ENCODE measurements at regions not wholly inside any gene's neighbourhood (a gene's known extent, or its start where the extent isn't known, plus 50 kb on each side); places are given as distances from the start of the nearest gene placed in this dataset.

- Histone ChIP-seq H3K4me1 (ENCODE audit: insufficient read depth, low read length) (no peaks in the 10 kb centered on the region), H3K27ac (ENCODE audit: low read depth in 1 of 2, low read length in 2 of 2) (no peak overlapping the region), H3K4me3 (ENCODE audit: low read length) (no peak overlapping the region), H3K27me3 (ENCODE audit: control insufficient read depth in 1 of 2, insufficient read depth in 2 of 2, low read length in 2 of 2) (no peaks in the 10 kb centered on the region), H3K36me3 (ENCODE audit: insufficient read depth, low read length) (no peaks in the 10 kb centered on the region), H3K9me3 (ENCODE audit: control insufficient read depth in 1 of 2, insufficient read depth in 1 of 2, low read length in 2 of 2) (peaks cover 9 to 13% of the 10 kb centered on the region in 2 experiments)
- ChIA-PET CTCF (no interaction called here), POLR2A (no interaction called here)
- H3K27me3 Mint-ChIP-seq, result no peaks in the 10 kb centered on the region
- H3K4me3 Mint-ChIP-seq, result no peak overlapping the region
- intact Hi-C loops (cut with DNase I, micrococcal nuclease), result no loop called here
- DNase-seq (no peak), ATAC-seq (ENCODE audit: poor library complexity) (no peak)
- TF ChIP-seq CTCF (IDR thresholded peaks at IDR 0.05), result no peak
- H3K36me3 Mint-ChIP-seq (ENCODE audit: low read depth), result peaks cover 23% of the 10 kb centered on the region
- H3K9me3 Mint-ChIP-seq, result no peaks in the 10 kb centered on the region
- H3K27ac Mint-ChIP-seq, result no peak overlapping the region
- no peaks in the 10 kb centered on the region for H3K4me1 Mint-ChIP-seq (ENCODE audit: low read depth)
Measured at GRCh38 chr17:77508047-77508715, 367.4 kb downstream of the SEC14L1 start.

- H3K9me3 Mint-ChIP-seq, result no peaks in the 10 kb centered on the region
- Histone ChIP-seq H3K27ac (ENCODE audit: low read depth in 1 of 2, low read length in 2 of 2) (no peak overlapping the region), H3K9me3 (ENCODE audit: control insufficient read depth in 1 of 2, insufficient read depth in 1 of 2, low read length in 2 of 2) (peaks cover 9 to 13% of the 10 kb centered on the region in 2 experiments), H3K36me3 (ENCODE audit: insufficient read depth, low read length) (no peaks in the 10 kb centered on the region), H3K4me3 (ENCODE audit: low read length) (no peak overlapping the region), H3K4me1 (ENCODE audit: insufficient read depth, low read length) (no peaks in the 10 kb centered on the region), H3K27me3 (ENCODE audit: control insufficient read depth in 1 of 2, insufficient read depth in 2 of 2, low read length in 2 of 2) (no peaks in the 10 kb centered on the region)
- intact Hi-C loops (cut with DNase I, micrococcal nuclease), result no loop called here
- no peak overlapping the region for H3K4me3 Mint-ChIP-seq
- no peak overlapping the region for H3K27ac Mint-ChIP-seq
- no peak for DNase-seq
- ATAC-seq (ENCODE audit: poor library complexity), result no peak
- TF ChIP-seq CTCF (IDR thresholded peaks at IDR 0.05), result no peak
- H3K27me3 Mint-ChIP-seq, result no peaks in the 10 kb centered on the region
- ChIA-PET POLR2A (no interaction called here), CTCF (no interaction called here)
- peaks cover 24% of the 10 kb centered on the region for H3K36me3 Mint-ChIP-seq (ENCODE audit: low read depth)
- H3K4me1 Mint-ChIP-seq (ENCODE audit: low read depth), result no peaks in the 10 kb centered on the region
Measured at GRCh38 chr17:77509089-77509488, 368.3 kb downstream of the SEC14L1 start.

- H3K27ac Mint-ChIP-seq, result no peak overlapping the region
- Histone ChIP-seq H3K4me1 (ENCODE audit: insufficient read depth, low read length) (no peaks in the 10 kb centered on the region), H3K4me3 (ENCODE audit: low read length) (no peak overlapping the region), H3K27ac (ENCODE audit: low read depth in 1 of 2, low read length in 2 of 2) (no peak overlapping the region), H3K9me3 (ENCODE audit: control insufficient read depth in 1 of 2, insufficient read depth in 1 of 2, low read length in 2 of 2) (peaks cover 9 to 13% of the 10 kb centered on the region in 2 experiments), H3K36me3 (ENCODE audit: insufficient read depth, low read length) (no peaks in the 10 kb centered on the region), H3K27me3 (ENCODE audit: control insufficient read depth in 1 of 2, insufficient read depth in 2 of 2, low read length in 2 of 2) (no peaks in the 10 kb centered on the region)
- H3K9me3 Mint-ChIP-seq, result no peaks in the 10 kb centered on the region
- no peaks in the 10 kb centered on the region for H3K4me1 Mint-ChIP-seq (ENCODE audit: low read depth)
- TF ChIP-seq CTCF (IDR thresholded peaks at IDR 0.05), result no peak
- H3K27me3 Mint-ChIP-seq, result no peaks in the 10 kb centered on the region
- intact Hi-C loops (cut with DNase I, micrococcal nuclease), result no loop called here
- no peak overlapping the region for H3K4me3 Mint-ChIP-seq
- no peak for DNase-seq
- ChIA-PET POLR2A (no interaction called here), CTCF (no interaction called here)
- ATAC-seq (ENCODE audit: poor library complexity), result no peak
- H3K36me3 Mint-ChIP-seq (ENCODE audit: low read depth), result peaks cover 24% of the 10 kb centered on the region
Measured at GRCh38 chr17:77509599-77509998, 368.8 kb downstream of the SEC14L1 start.
